ENCODE measurements at regions not wholly inside any gene's neighbourhood (a gene's known extent, or its start where the extent isn't known, plus 50 kb on each side); places are given as distances from the start of the nearest gene placed in this dataset.

DNA sequence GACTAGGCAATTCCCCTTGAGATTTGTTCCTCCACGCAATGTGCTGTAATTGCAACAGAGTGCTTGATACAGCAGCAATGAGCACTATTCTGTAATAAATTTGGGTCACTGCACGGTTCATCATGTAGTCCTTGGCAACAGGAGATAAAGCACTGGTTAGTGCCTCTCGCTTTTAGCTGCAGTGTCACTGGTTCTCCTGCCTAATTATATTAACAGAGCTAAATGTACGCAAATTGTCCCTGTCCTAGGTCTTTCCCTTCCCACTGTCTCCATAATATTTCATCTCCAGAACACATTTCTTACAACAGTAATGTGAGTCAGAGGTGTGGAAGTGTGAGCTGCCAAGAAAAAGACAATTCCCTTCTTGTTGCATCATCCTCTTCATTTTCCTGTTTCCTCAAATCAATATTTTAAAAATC, 553.1 kb downstream of the ZNF608 start:
- TF ChIP-seq CHD2 (IDR thresholded peaks at IDR 0.05; ENCODE audit: low read depth, low read length) (no peak), POLR2A (IDR thresholded peaks at IDR 0.05; ENCODE audit: insufficient read depth in 1 of 2, low read depth in 2 of 2, low read length in 2 of 2) (no peak), ZIK1 (CRISPR knock-in tag; IDR thresholded peaks at IDR 0.05; ENCODE audit: borderline replicate concordance, low read depth) (no peak), ZNF350 (CRISPR knock-in tag; IDR thresholded peaks at IDR 0.05; ENCODE audit: borderline replicate concordance, low read depth) (no peak)
- TF ChIP-seq, protein P1, sequence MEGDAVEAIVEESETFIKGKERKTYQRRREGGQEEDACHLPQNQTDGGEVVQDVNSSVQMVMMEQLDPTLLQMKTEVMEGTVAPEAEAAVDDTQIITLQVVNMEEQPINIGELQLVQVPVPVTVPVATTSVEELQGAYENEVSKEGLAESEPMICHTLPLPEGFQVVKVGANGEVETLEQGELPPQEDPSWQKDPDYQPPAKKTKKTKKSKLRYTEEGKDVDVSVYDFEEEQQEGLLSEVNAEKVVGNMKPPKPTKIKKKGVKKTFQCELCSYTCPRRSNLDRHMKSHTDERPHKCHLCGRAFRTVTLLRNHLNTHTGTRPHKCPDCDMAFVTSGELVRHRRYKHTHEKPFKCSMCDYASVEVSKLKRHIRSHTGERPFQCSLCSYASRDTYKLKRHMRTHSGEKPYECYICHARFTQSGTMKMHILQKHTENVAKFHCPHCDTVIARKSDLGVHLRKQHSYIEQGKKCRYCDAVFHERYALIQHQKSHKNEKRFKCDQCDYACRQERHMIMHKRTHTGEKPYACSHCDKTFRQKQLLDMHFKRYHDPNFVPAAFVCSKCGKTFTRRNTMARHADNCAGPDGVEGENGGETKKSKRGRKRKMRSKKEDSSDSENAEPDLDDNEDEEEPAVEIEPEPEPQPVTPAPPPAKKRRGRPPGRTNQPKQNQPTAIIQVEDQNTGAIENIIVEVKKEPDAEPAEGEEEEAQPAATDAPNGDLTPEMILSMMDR (CRISPR knock-in tag; IDR thresholded peaks at IDR 0.05), result no peak
- TF ChIP-seq, protein P2, sequence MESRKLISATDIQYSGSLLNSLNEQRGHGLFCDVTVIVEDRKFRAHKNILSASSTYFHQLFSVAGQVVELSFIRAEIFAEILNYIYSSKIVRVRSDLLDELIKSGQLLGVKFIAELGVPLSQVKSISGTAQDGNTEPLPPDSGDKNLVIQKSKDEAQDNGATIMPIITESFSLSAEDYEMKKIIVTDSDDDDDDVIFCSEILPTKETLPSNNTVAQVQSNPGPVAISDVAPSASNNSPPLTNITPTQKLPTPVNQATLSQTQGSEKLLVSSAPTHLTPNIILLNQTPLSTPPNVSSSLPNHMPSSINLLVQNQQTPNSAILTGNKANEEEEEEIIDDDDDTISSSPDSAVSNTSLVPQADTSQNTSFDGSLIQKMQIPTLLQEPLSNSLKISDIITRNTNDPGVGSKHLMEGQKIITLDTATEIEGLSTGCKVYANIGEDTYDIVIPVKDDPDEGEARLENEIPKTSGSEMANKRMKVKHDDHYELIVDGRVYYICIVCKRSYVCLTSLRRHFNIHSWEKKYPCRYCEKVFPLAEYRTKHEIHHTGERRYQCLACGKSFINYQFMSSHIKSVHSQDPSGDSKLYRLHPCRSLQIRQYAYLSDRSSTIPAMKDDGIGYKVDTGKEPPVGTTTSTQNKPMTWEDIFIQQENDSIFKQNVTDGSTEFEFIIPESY (CRISPR knock-in tag; IDR thresholded peaks at IDR 0.05), result no peak
- TF ChIP-seq, protein P3, sequence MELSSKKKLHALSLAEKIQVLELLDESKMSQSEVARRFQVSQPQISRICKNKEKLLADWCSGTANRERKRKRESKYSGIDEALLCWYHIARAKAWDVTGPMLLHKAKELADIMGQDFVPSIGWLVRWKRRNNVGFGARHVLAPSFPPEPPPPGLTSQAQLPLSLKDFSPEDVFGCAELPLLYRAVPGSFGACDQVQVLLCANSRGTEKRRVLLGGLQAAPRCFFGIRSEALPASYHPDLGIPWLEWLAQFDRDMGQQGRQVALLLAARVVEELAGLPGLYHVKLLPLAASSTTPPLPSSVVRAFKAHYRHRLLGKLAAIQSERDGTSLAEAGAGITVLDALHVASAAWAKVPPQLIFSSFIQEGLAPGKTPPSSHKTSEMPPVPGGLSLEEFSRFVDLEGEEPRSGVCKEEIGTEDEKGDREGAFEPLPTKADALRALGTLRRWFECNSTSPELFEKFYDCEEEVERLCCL (CRISPR knock-in tag; IDR thresholded peaks at IDR 0.05; ENCODE audit: borderline replicate concordance), result no peak
